ENCODE measurements at regions not wholly inside any gene's neighbourhood (a gene's known extent, or its start where the extent isn't known, plus 50 kb on each side); places are given as distances from the start of the nearest gene placed in this dataset.

GRCh38 chr20:55094353-55094861, 619.0 kb downstream of the DOK5 start:
- H3K4me1 Mint-ChIP-seq (ENCODE audit: low read depth, unreplicated experiment), result no peaks in the 10 kb centered on the region
- DNase-seq, result no peak
- H3K27me3 Mint-ChIP-seq (ENCODE audit: insufficient read depth, unreplicated experiment), result no peaks in the 10 kb centered on the region
- H3K9me3 Mint-ChIP-seq (ENCODE audit: unreplicated experiment), result peaks cover 10% of the 10 kb centered on the region
- Histone ChIP-seq H3K4me3 (ENCODE audit: low read depth, low read length) (no peak overlapping the region), H3K27me3 (replicated peaks; ENCODE audit: control insufficient read depth, insufficient read depth, low read length) (no peaks in the 10 kb centered on the region), H3K36me3 (ENCODE audit: control insufficient read depth, insufficient read depth, low read length) (no peaks in the 10 kb centered on the region), H3K4me1 (no peaks in the 10 kb centered on the region), H3K9me3 (peaks cover 5% of the 10 kb centered on the region; the same call in 1 of the 2 replicates)
- no peak for TF ChIP-seq CTCF (IDR thresholded peaks at IDR 0.05; ENCODE audit: insufficient read depth in 1 of 2, low read depth in 1 of 2, low read length in 1 of 2, severe bottlenecking in 1 of 2, unreplicated experiment in 1 of 2)
- BruUV-seq (replicated peaks), result no TSS peak
- no peak overlapping the region for H3K4me3 Mint-ChIP-seq (ENCODE audit: unreplicated experiment)
- POLR2A ChIA-PET, result no interaction called here
- no peaks in the 10 kb centered on the region for H3K36me3 Mint-ChIP-seq (ENCODE audit: insufficient read depth, unreplicated experiment)
- no peak overlapping the region for H3K27ac Mint-ChIP-seq (ENCODE audit: unreplicated experiment)
- CTCF ChIA-PET, result no interaction called here
- intact Hi-C loops (cut with micrococcal nuclease; ENCODE audit: unreplicated experiment), result no loop called here

DNA sequence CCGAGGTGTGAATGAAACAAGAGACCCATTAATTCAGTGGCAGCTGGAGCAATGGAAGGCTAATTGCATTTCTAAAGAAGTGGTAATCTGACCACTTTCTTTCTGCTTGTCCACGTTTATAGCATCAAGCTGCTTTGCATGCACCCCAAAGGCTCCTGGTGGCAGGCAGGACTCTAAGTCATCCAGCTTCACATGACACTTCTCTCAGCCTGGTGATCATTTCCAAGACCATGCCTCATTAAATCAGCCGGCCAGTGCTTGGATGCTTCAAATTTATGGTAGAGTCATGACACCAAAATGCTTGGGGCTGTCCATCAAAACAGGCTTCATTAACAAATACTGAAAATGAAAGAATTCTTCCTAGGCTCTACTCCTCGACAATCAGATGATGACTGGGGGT, 614.9 kb downstream of the DOK5 start:
- no peaks in the 10 kb centered on the region for H3K4me1 Mint-ChIP-seq (ENCODE audit: low read depth, unreplicated experiment)
- H3K4me3 Mint-ChIP-seq (ENCODE audit: unreplicated experiment), result no peak overlapping the region
- DNase-seq, result no peak
- Histone ChIP-seq H3K4me3 (ENCODE audit: low read depth, low read length) (no peak overlapping the region), H3K4me1 (no peaks in the 10 kb centered on the region), H3K36me3 (ENCODE audit: control insufficient read depth, insufficient read depth, low read length) (no peaks in the 10 kb centered on the region), H3K9me3 (peaks cover 7% of the 10 kb centered on the region; the same call in 1 of the 2 replicates), H3K27me3 (replicated peaks; ENCODE audit: control insufficient read depth, insufficient read depth, low read length) (no peaks in the 10 kb centered on the region)
- intact Hi-C loops (cut with micrococcal nuclease; ENCODE audit: unreplicated experiment), result no loop called here
- BruUV-seq (replicated peaks), result no TSS peak
- ChIA-PET CTCF (no interaction called here), POLR2A (no interaction called here)
- peaks cover 10% of the 10 kb centered on the region for H3K9me3 Mint-ChIP-seq (ENCODE audit: unreplicated experiment)
- H3K36me3 Mint-ChIP-seq (ENCODE audit: insufficient read depth, unreplicated experiment), result no peaks in the 10 kb centered on the region
- no peak overlapping the region for H3K27ac Mint-ChIP-seq (ENCODE audit: unreplicated experiment)
- TF ChIP-seq CTCF (IDR thresholded peaks at IDR 0.05; ENCODE audit: insufficient read depth in 1 of 2, low read depth in 1 of 2, low read length in 1 of 2, severe bottlenecking in 1 of 2, unreplicated experiment in 1 of 2), result no peak
- no peaks in the 10 kb centered on the region for H3K27me3 Mint-ChIP-seq (ENCODE audit: insufficient read depth, unreplicated experiment)

- H3K27me3 ChIP-seq (replicated peaks; ENCODE audit: control insufficient read depth, insufficient read depth, low read length), result no peaks in the 10 kb centered on the region
- DNase-seq, result no peak
- 0 out of 2 replicates have a peak, but pooled peaks cover 3% of the 10 kb centered on the region for H3K9me3 ChIP-seq
- Mint-ChIP-seq H3K4me1 (ENCODE audit: low read depth, unreplicated experiment) (no peaks in the 10 kb centered on the region), H3K27me3 (ENCODE audit: insufficient read depth, unreplicated experiment) (no peaks in the 10 kb centered on the region), H3K36me3 (ENCODE audit: insufficient read depth, unreplicated experiment) (no peaks in the 10 kb centered on the region), H3K4me3 (ENCODE audit: unreplicated experiment) (no peak overlapping the region), H3K27ac (ENCODE audit: unreplicated experiment) (no peak overlapping the region), H3K9me3 (ENCODE audit: unreplicated experiment) (no peaks in the 10 kb centered on the region)
- TF ChIP-seq CTCF (IDR thresholded peaks at IDR 0.05; ENCODE audit: insufficient read depth in 1 of 2, low read depth in 1 of 2, low read length in 1 of 2, severe bottlenecking in 1 of 2, unreplicated experiment in 1 of 2), result no peak
- no peaks in the 10 kb centered on the region for H3K36me3 ChIP-seq (ENCODE audit: control insufficient read depth, insufficient read depth, low read length)
- intact Hi-C loops (cut with micrococcal nuclease; ENCODE audit: unreplicated experiment), result no loop called here
- no peaks in the 10 kb centered on the region for H3K4me1 ChIP-seq
- ChIA-PET POLR2A (no interaction called here), CTCF (no interaction called here)
- BruUV-seq (replicated peaks), result no TSS peak
- no peak overlapping the region for H3K4me3 ChIP-seq (ENCODE audit: low read depth, low read length)
These were observed 611.0 kb downstream of the DOK5 start for GRCh38 chr20:55086421-55086820.

Measured in Caco-2 (cell line).